Kidney (tissue), 13 donors: ENCODE measurements at regions not wholly inside any gene's neighbourhood (a gene's known extent, or its start where the extent isn't known, plus 50 kb on each side); places are given as distances from the start of the nearest gene placed in this dataset.

ENCODE experiments used
- DNase-seq, 5 donors: peaks; one replicate each; pipeline ENCODE4 v3.0.0-alpha.2; 2013 to 2020
- FAIRE-seq: peaks from 2 replicates; lab custom pipeline; 2012; peaks lifted over from hg19 to GRCh38; lab: Jason Lieb, UNC
- H3K27ac ChIP-seq, 2 donors: one replicate each; pipeline ENCODE4 v1.7.0; 2013; ENCODE audit warnings: low read depth in 2 of 2, low read length in 2 of 2, inconsistent platforms in 1 of 2
- H3K27me3 ChIP-seq: one replicate; pipeline ENCODE4 v1.7.1; 2013; ENCODE audit warnings: low read length, inconsistent platforms; ENCODE audit not compliant: control insufficient read depth, insufficient read depth
- H3K36me3 ChIP-seq, 3 donors: one replicate each; pipeline versions ENCODE4 v1.7.0 to v1.7.1; 2013; ENCODE audit warnings: low read length in 3 of 3, control low read depth in 1 of 3, inconsistent platforms in 1 of 3; ENCODE audit not compliant: insufficient read depth in 3 of 3, control insufficient read depth in 2 of 3
- H3K4me1 ChIP-seq, 3 donors: one replicate each; pipeline versions ENCODE4 v1.7.0 to v1.7.1; 2013; ENCODE audit warnings: low read length in 3 of 3, inconsistent platforms in 1 of 3, low read depth in 1 of 3; ENCODE audit not compliant: control insufficient read depth in 2 of 3, insufficient read depth in 2 of 3
- H3K4me3 ChIP-seq, 3 donors: one replicate each; pipeline versions ENCODE4 v1.7.0 to v1.8.1; 2013; ENCODE audit warnings: low read length in 3 of 3, control low read depth in 1 of 3, inconsistent platforms in 1 of 3
- H3K9ac ChIP-seq, 3 donors: one replicate each; pipeline versions ENCODE4 v1.7.0 to v1.7.1; 2013; ENCODE audit warnings: low read length in 3 of 3, control low read depth in 1 of 3, inconsistent platforms in 1 of 3
- H3K9me3 ChIP-seq, 3 donors: one replicate each; pipeline versions ENCODE4 v1.7.0 to v1.7.1; 2013; ENCODE audit warnings: low read length in 3 of 3, control low read depth in 1 of 3, inconsistent platforms in 1 of 3; ENCODE audit not compliant: control insufficient read depth in 2 of 3, insufficient read depth in 1 of 3
- intact Hi-C: fragments of 100-400 bp; cut with DNase I; formaldehyde crosslinking; loops from one replicate; pipeline ENCODE4 v1.11.1; 2022
- TF ChIP-seq, protein P1 (sequence below): IDR thresholded peaks from 3 replicates; pipeline ENCODE4 v1.5.1; 2012; ENCODE audit warnings: mild to moderate bottlenecking, moderate library complexity, borderline replicate concordance; ENCODE audit not compliant: insufficient read depth; ENCODE audit errors: extremely low read depth
- donor health status: control.
- donor health status: control.
- donor health status: control.
- donor health status: control.
- donor health status: control.
- donor health status: DM: yes; HTN: yes; CAD: no.
- donor health status: Normal renal cell carcinoma (clear cell type).

DNA sequence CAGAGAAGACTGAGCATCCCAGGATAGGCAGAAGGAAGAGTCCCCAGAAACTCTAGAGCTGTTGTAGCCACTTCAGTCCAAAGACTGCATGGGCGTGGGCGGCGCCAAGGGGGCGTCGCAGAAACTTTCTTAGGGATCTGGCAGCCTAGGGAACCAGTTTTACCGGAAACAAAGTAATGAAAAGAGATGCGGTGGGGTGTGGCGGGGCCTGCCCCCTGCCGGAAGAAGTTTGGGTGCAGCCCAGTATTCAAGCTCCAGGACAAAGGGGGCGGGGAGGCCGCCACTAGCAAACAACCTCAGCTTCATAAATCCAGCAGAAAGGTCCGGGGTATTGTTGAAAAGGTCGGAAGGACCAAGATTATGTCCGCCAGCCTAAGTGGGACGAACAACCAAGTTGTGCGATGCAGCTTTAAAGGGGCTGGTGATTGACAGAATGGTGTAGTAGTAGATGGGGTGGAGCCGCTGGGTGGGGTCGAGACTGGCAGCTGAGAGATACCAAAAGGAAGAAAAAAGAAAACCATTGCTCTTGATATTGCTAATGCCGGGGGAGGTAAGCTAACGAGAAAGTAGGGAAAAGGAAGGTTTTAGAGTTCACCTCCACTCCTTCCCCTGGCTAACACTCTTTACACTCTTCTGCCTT lies 190.5 kb downstream of the RRAGB start:
- Histone ChIP-seq H3K9me3 (no peaks in the 10 kb centered on the region), H3K27ac (peak overlapping the region; percentile 57 to 69), H3K4me1 (peaks cover 0 to 2% (median 0%) of the 10 kb centered on the region in 3 donors), H3K27me3 (no peaks in the 10 kb centered on the region), H3K9ac (peak overlapping the region; percentile 65 to 72 (median 69)), H3K4me3 (peak overlapping the region; percentile 87 to 93 (median 89)), H3K36me3 (no peaks in the 10 kb centered on the region)
- FAIRE-seq = no peak
- TF ChIP-seq, protein P1, sequence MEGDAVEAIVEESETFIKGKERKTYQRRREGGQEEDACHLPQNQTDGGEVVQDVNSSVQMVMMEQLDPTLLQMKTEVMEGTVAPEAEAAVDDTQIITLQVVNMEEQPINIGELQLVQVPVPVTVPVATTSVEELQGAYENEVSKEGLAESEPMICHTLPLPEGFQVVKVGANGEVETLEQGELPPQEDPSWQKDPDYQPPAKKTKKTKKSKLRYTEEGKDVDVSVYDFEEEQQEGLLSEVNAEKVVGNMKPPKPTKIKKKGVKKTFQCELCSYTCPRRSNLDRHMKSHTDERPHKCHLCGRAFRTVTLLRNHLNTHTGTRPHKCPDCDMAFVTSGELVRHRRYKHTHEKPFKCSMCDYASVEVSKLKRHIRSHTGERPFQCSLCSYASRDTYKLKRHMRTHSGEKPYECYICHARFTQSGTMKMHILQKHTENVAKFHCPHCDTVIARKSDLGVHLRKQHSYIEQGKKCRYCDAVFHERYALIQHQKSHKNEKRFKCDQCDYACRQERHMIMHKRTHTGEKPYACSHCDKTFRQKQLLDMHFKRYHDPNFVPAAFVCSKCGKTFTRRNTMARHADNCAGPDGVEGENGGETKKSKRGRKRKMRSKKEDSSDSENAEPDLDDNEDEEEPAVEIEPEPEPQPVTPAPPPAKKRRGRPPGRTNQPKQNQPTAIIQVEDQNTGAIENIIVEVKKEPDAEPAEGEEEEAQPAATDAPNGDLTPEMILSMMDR = peak; percentile 26
- intact Hi-C loops = no loop called here
- peak; percentile 77 to 89 (median 83) for DNase-seq

DNA sequence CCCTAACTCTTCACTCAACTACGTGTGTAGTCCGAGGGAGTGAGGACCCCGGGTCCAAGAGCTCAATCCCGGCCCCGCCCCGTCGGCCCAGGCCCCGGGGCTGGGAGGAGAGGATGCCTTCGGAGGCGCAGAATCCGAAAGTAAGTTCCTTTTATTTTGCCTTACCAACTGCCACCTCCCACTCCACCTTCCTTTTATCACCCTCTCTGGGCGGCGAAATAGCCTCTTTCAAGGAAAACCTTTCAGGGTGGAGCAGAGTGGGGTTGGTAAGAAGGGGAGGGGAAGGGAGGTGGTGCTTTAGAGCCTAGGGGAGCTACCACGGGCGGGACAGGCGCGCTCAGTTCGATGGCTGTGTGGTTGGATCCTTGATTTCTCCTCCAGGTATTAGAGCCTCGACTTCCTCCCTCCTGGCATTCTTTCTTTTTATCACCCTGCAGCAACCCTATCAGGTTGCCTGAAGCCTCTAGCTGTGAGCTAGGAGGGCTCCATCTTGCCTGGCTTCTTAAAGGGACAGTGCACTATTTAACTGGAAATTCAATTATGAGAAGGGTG lies 191.2 kb downstream of the RRAGB start:
- intact Hi-C loops = no loop called here
- H3K36me3 ChIP-seq = no peaks in the 10 kb centered on the region
- FAIRE-seq (no peak), DNase-seq (peak; percentile 25 to 43 (median 39))
- TF ChIP-seq, protein P1 = no peak
- H3K27me3 ChIP-seq = no peaks in the 10 kb centered on the region
- H3K9me3 ChIP-seq = no peaks in the 10 kb centered on the region
- peak overlapping the region; percentile 57 to 69 for H3K27ac ChIP-seq
- peak overlapping the region; percentile 65 to 72 (median 69) for H3K9ac ChIP-seq
- peak overlapping the region; percentile 87 to 93 (median 89) for H3K4me3 ChIP-seq
- H3K4me1 ChIP-seq = peaks cover 0 to 2% (median 0%) of the 10 kb centered on the region in 3 donors

DNA sequence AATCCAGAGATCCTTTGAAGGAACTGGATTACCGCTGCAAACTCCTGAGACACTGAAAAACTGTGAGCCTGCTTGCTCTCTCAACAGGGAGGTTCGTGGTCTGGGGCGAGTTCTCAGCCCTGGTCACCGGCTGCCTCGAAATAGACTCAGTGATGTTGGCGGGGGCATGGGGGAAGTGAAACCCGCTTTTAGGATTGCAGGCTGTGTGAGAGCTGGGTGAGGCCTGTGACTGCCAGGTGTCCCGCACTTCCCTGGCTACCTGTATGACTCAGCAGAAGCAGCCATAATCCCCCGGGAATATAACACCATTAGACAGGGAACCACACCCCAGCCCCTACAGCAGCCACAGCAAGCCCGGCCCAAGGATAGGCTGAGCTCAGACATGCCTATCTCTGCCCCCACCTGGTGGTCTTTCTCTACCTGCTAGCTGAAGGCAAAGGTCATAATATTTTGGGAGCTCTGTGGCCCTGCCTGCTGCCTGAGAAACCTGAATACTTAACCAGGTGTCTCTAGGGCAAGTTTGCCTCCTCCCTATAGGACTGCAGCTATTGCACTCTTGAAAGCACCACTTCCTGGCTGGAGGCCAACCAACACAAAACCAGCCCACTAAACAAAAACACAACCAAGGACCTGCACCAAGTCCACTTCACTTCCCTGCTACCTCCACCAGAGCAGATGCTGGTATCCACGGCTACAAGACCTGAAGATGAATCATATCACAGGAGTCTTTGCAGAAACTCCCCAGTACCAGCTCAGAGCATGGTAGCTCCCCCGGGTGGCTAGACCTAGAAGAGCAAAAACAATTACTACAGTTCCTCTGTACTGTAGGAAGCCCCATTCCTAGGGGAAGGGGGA lies 202.0 kb downstream of the RRAGB start:
- FAIRE-seq (no peak), DNase-seq (peak in 1 of 5 donors; percentile 35)
- Histone ChIP-seq H3K27ac (no peak overlapping the region), H3K9ac (no peak overlapping the region), H3K36me3 (no peaks in the 10 kb centered on the region), H3K4me3 (no peak overlapping the region), H3K4me1 (no peaks in the 10 kb centered on the region), H3K9me3 (no peaks in the 10 kb centered on the region), H3K27me3 (no peaks in the 10 kb centered on the region)
- TF ChIP-seq, protein P1 = no peak
- intact Hi-C loops = no loop called here
